Stomach (tissue), 8 donors: ENCODE measurements at regions not wholly inside any gene's neighbourhood (a gene's known extent, or its start where the extent isn't known, plus 50 kb on each side); places are given as distances from the start of the nearest gene placed in this dataset.
"Not testable (repeated sequence)": the region's sequence is repeated elsewhere in the genome, so short reads cannot be mapped to it uniquely, and the experiment has no call there.

Experiments used
- DNase-seq, 2 donors: peaks; one replicate each; pipeline versions ENCODE4 v3.0.0 to v3.0.0-alpha.2; 2013 to 2019
- H3K27ac ChIP-seq, 5 donors: fragments of 200-600 bp in 4 of 5; sonication (generic) in 4 of 5; one replicate each; pipeline ENCODE4 v1.5.1; 2013 to 2019; ENCODE audit warnings: mild to moderate bottlenecking in 1 of 5, moderate library complexity in 1 of 5
- H3K27me3 ChIP-seq, 3 donors: fragments of 200-600 bp; sonication (generic); one replicate each; pipeline ENCODE4 v1.5.1; 2017 to 2019; ENCODE audit warnings: mixed run types in 1 of 3
- H3K36me3 ChIP-seq, 4 donors: fragments of 200-600 bp; sonication (generic); 1 replicate in 3 of 4; 2 replicates in 1 of 4; pipeline ENCODE4 v1.5.1; 2016 to 2019
- H3K4me1 ChIP-seq, 4 donors: fragments of 200-600 bp; sonication (generic); one replicate each; pipeline ENCODE4 v1.5.1; 2016 to 2019
- H3K4me3 ChIP-seq, 4 donors: fragments of 200-600 bp; sonication (generic) in 3 of 4; one replicate each; pipeline ENCODE4 v1.5.1; 2016 to 2019; ENCODE audit warnings: mild to moderate bottlenecking in 1 of 4
- H3K9me3 ChIP-seq, 4 donors: fragments of 200-600 bp; sonication (generic); one replicate each; pipeline ENCODE4 v1.5.1; 2016 to 2019
- EP300 ChIP-seq: sonication (generic); formaldehyde crosslinking; IDR thresholded peaks from one replicate; pipeline ENCODE4 v1.6.1; 2017; ENCODE audit warnings: antibody characterized with exemption
- POLR2A ChIP-seq, 4 donors: fragments of 450-650 bp; IDR thresholded peaks; one replicate each; pipeline ENCODE4 v1.6.1; 2016; ENCODE audit warnings: antibody characterized with exemption in 4 of 4, control low read depth in 2 of 4, mild to moderate bottlenecking in 1 of 4, moderate library complexity in 1 of 4
- POLR2AphosphoS5 ChIP-seq, 3 donors: sonication (generic); formaldehyde crosslinking; IDR thresholded peaks; one replicate each; pipeline ENCODE4 v1.6.1; 2016; ENCODE audit warnings: antibody characterized with exemption in 3 of 3
- WGBS, 5 donors: extraction: QIAGEN DNeasy Blood & Tissue Kit in 3 of 5; methylation state at CpG; one replicate each; pipeline versions ENCODE4 v1.1.5 to v1.1.7; 2013 to 2018; 5-methylcytosine and 5-hydroxymethylcytosine counted together
- intact Hi-C: fragments of 100-400 bp; cut with DNase I; formaldehyde crosslinking; loops from one replicate; pipeline ENCODE4 v1.15.1; 2023; ENCODE audit warnings: low total_unique reads
- TF ChIP-seq, protein P1 (sequence below), 7 experiments: fragments of 450-650 bp in 4 of 7; fragments of 200-600 bp in 3 of 7; sonication (generic) in 3 of 7; IDR thresholded peaks; one replicate each; pipeline ENCODE4 v1.5.1; 2016 to 2019; ENCODE audit warnings: antibody characterized with exemption in 7 of 7, control low read depth in 2 of 7, mild to moderate bottlenecking in 1 of 7
- donor health status: healthy with polysubstance abuse.
- donor health status: Bipolar disorder and iron deficiency.
- donor health status: healthy.

GRCh38 chr2:117359266-117359914 is 455.1 kb upstream of the DDX18 start:
- 48 to 68% (median 60%) methylated on average over 3 to 5 of the region's 5 CpGs for WGBS, 5 donors
- Histone ChIP-seq H3K4me1 (no peaks in the 10 kb centered on the region), H3K27me3 (no peaks in the 10 kb centered on the region), H3K4me3 (no peak overlapping the region), H3K27ac (no peak overlapping the region), H3K36me3 (no peaks in the 10 kb centered on the region), H3K9me3 (peaks cover 0 to 4% (median 1%) of the 10 kb centered on the region in 4 donors)
- DNase-seq = peak in 1 of 2 donors; percentile 54
- TF ChIP-seq POLR2A (IDR thresholded peaks at IDR 0.05) (no peak), POLR2AphosphoS5 (IDR thresholded peaks at IDR 0.05) (no peak), EP300 (no peak)
- TF ChIP-seq, protein P1, sequence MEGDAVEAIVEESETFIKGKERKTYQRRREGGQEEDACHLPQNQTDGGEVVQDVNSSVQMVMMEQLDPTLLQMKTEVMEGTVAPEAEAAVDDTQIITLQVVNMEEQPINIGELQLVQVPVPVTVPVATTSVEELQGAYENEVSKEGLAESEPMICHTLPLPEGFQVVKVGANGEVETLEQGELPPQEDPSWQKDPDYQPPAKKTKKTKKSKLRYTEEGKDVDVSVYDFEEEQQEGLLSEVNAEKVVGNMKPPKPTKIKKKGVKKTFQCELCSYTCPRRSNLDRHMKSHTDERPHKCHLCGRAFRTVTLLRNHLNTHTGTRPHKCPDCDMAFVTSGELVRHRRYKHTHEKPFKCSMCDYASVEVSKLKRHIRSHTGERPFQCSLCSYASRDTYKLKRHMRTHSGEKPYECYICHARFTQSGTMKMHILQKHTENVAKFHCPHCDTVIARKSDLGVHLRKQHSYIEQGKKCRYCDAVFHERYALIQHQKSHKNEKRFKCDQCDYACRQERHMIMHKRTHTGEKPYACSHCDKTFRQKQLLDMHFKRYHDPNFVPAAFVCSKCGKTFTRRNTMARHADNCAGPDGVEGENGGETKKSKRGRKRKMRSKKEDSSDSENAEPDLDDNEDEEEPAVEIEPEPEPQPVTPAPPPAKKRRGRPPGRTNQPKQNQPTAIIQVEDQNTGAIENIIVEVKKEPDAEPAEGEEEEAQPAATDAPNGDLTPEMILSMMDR (IDR thresholded peaks at IDR 0.05) = no peak
- intact Hi-C loops = no loop called here

DNA sequence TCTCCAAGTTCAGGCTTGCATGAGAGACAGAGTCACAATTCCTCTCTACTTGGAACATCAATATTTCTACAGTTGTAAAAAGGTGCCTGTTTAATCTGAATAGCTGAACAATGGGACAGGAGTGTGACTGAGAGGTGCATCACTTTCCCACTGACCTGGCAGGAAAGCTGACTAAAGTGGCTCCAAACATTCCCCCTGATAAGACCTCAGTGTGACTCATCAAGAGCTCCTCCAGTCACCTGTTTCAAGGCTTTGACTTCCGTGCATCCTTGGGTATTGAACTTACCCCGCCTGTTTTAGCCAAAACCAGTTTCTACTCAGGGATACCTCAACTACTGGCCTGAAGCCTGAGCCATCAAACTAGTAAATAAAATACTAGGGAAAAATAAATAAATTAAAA is 453.9 kb upstream of the DDX18 start:
- Histone ChIP-seq H3K27ac (no peak overlapping the region), H3K9me3 (peaks cover 0 to 4% (median 1%) of the 10 kb centered on the region in 4 donors), H3K36me3 (no peaks in the 10 kb centered on the region), H3K4me3 (no peak overlapping the region), H3K4me1 (no peaks in the 10 kb centered on the region), H3K27me3 (no peaks in the 10 kb centered on the region)
- TF ChIP-seq, protein P1 (IDR thresholded peaks at IDR 0.05) = no peak
- no peak for TF ChIP-seq EP300
- no peak for TF ChIP-seq POLR2A (IDR thresholded peaks at IDR 0.05)
- TF ChIP-seq POLR2AphosphoS5 (IDR thresholded peaks at IDR 0.05) = no peak
- no peak for DNase-seq
- intact Hi-C loops = no loop called here
- 69 to 88% (median 79%) methylated on average over 2 of the region's 2 CpGs for WGBS, 5 donors

DNA sequence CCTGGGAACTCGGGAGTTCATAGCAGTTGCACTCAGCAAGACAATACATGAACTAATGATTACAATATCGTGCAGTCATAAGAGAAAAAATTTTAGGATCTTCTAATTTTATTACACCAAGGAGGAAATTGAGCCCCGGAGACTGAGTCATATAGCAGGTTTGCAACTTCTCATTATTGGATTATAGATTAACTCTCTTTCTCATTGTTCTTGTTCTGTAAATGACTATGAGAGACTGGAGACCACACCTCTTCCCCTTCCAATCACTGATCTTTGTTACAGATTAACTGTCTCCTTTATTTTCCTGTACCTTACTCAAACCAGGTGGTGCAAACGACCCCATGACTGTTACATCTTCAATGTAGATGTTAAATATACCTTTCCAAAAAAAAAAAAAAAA is 435.8 kb upstream of the DDX18 start:
- intact Hi-C loops = no loop called here
- Histone ChIP-seq H3K27ac (no peak overlapping the region), H3K4me1 (no peaks in the 10 kb centered on the region), H3K9me3 (no peaks in the 10 kb centered on the region), H3K36me3 (no peaks in the 10 kb centered on the region), H3K27me3 (no peaks in the 10 kb centered on the region), H3K4me3 (no peak overlapping the region)
- 29 to 45% (median 37%) methylated on average over 4 of the region's 4 CpGs for WGBS, 5 donors
- DNase-seq = no peak
- TF ChIP-seq, protein P1 (IDR thresholded peaks at IDR 0.05) = no peak
- TF ChIP-seq POLR2AphosphoS5 (IDR thresholded peaks at IDR 0.05) = no peak
- TF ChIP-seq POLR2A (IDR thresholded peaks at IDR 0.05) = no peak
- TF ChIP-seq EP300 = no peak

DNA sequence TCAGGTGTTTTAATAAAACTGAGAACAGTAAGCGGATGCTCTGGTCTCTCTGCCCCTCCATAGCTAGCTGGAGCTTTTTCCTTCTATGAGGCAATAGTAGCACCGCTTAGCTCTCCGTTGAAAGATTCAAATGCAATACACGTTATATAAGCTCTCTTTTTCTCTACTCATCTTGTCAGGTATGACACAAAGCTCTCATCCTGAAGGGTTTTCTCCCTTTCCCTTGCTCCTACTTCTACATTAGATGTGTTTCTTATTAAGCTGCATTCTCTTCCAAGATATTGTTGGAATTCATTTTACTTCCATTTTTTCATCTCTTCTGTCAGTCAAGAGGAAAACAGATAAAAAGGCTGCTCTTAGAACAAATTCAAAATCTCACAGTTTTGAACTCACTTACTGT is 434.6 kb upstream of the DDX18 start:
- TF ChIP-seq, protein P1 (IDR thresholded peaks at IDR 0.05) = no peak
- TF ChIP-seq POLR2AphosphoS5 (IDR thresholded peaks at IDR 0.05) (no peak), EP300 (no peak), POLR2A (IDR thresholded peaks at IDR 0.05) (no peak)
- Histone ChIP-seq H3K4me3 (no peak overlapping the region), H3K36me3 (no peaks in the 10 kb centered on the region), H3K27ac (no peak overlapping the region), H3K27me3 (no peaks in the 10 kb centered on the region), H3K9me3 (no peaks in the 10 kb centered on the region), H3K4me1 (no peaks in the 10 kb centered on the region)
- no peak for DNase-seq
- intact Hi-C loops = no loop called here
- WGBS, 5 donors = 82 to 91% (median 89%) methylated on average over 4 of the region's 4 CpGs

- DNase-seq, H3K9me3 ChIP-seq, intact Hi-C loops, H3K36me3 ChIP-seq, H3K4me1 ChIP-seq, H3K27me3 ChIP-seq, H3K4me3 ChIP-seq, H3K27ac ChIP-seq: not testable (repeated sequence)
- WGBS, 5 donors = 95 to 100% (median 98%) methylated on average over 5 to 12 of the region's 12 CpGs
These were observed 430.5 kb upstream of the DDX18 start for GRCh38 chr2:117383997-117384396.
